ENCODE measurements at regions not wholly inside any gene's neighbourhood (a gene's known extent, or its start where the extent isn't known, plus 50 kb on each side); places are given as distances from the start of the nearest gene placed in this dataset.

DNA sequence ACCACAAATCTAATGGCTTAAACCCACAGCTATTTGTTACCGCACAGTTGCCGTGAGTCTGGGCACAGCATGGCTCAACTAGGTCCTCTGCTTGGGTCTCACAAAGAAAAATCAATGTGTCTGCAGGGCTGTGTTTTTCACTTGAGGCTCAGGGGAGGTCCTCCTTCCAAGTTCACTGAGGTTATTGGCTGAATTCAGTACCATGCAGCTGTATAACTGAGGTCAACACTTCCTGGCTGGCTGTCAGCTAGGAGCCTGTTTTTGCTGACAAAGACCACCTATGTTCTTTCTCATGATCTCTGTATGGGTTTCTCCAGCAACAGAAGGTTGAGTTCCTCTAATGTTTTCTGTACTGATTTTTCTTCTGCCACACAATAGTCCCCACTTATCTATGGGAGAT lies 736.7 kb upstream of the PRKX start:
- DNase-seq: no peak

DNA sequence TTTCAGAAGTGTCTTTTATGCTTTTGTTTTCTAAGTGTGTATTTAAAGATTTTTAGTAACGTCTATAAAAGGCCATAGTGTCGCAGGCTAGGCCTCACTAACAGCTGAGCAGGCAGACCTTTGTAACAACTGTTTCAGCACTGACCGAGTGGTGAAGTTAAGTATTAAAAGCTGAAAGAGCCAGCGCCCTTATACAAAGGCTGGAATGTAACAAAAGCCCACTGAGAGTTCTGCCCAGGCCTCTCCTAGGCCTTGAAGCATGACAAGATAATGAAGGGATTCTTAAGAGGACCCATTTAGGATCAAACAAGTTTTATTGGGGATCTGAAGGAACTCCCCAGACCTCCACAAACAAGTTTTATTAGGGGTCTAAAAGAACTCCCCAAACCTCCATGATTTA lies 722.5 kb upstream of the PRKX start:
- no peak for DNase-seq

DNA sequence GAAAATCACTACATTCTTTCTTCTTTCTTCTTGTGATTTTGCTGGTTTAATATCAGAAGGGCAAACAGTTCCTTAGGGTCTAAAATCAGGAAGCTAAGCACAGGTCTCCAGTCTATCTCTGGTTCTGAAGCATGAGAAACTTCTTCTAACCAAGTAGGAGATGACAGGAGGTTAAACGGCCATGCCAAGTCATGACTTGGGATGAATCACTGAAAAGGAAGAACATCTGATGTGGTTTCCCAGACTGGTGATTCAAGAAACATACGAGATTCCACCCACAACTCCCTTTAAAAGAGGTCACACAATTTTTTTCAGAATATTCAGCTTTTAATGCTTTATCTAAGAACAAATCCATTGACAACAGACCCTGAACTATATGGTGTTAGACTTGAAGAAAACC lies 684.0 kb upstream of the PRKX start:
- DNase-seq: no peak

DNA sequence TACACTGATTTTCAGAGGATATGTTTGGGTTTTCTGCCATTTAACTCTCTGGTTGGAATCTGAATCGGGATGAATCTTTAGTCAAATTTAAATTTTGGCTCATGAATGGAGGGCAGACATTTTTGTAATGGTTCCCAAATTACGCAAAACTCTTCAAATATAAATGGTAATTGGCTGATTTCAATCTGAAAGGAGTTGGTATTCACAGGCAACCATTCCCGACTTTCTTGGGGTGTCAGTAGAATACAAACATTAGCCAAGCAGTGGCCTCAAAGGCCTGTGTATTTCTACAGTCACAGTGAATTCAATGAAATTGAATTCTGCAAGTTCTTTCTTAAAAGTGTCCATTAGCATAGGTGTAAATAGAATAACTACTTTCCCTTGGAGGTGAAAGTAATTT lies 668.8 kb upstream of the PRKX start:
- DNase-seq: no peak

DNA sequence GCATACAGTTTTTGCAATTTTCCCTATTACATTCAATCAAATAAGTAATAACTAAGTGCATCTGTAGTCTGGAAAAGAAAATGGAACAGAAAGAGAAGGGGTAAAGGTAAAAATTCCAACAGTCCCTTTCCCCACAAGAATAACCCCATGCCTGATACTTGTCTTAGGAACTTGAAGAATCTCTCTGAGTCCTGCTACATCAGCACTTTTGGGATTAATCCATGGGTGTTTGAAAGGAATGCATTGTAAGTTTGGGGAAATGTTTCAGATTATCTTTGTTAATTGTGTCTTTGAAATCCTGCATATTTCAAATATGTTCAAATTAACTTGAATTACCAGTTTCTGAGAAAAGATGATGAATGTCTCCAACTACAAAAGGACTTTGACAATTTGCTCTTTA lies 667.3 kb upstream of the PRKX start:
- DNase-seq: no peak

DNA sequence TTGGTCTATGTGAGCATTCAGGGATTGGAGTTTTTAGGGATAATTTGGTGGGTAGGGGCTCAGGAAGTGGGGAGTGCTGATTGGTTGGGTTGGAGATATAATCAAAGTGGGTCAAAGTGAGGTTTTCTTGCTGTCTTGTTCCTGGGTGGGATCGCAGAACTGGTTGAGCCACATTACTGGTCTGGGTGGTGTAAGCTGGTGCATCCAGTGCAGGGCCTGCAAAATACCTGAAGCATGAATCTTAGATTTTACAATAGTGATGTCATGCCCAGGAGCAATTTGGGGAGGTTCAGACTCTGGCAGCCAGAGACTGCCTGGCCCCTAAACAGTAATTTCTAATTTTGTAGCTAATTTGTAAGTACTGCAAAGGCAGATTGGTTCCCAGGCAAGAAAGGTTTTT lies 665.6 kb upstream of the PRKX start:
- DNase-seq: no peak

DNA sequence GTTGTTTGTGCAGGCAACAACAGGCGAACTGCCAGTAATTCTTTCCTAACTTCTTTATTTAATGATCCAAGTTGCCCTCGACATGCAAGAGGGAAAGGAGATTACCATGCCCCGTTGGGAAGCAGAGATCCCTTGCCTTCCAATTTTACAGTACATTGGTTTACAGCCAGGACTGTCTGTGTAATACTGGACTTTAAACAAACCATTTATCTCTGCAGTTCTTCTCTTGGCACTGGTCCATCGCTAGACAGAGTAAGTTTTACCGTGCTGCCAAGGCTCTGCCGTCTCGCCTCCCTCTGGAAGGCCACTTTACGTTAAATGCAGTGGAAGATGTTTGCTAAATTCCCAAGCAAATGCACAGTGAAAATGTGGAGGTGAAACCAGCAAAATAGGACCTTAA lies 660.3 kb upstream of the PRKX start:
- DNase-seq: no peak

DNA sequence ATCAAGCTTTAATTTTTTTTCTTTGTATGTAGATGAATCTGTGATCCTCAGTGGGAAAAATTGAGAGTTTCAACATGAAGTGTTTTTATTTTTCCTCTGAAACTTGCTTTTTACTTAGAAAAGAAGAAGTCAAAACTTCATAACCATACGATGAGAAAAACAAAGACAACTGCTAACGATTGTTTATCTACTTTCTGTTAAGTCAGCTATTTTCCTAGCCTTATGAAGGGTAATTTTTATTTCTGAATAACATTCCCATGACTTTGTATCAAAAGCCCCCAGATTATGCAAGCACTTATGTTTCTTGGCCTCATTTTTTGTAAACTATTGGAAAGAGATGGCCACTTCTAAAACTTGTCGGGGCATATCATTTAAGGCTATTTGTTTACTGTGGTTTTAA lies 645.1 kb upstream of the PRKX start:
- DNase-seq: no peak

DNA sequence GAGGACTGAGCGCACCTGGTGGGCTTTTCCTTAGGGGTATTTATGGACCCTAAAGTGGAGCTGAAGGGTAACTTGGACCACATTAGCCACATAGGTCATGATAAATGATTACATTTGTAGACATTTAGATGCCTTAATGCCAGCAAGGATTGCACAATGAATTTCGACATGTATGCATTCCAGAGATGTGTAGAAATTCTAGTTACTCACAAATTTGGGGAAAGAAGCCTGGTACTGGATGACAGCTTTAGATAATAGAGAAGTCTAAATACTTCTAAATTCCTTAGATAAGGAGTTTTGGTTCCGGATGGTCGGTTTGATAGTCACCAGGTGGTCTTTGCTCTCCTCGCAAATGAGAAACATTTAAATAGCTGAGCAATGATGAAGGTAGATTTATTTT lies 609.5 kb upstream of the PRKX start:
- no peak for DNase-seq

DNA sequence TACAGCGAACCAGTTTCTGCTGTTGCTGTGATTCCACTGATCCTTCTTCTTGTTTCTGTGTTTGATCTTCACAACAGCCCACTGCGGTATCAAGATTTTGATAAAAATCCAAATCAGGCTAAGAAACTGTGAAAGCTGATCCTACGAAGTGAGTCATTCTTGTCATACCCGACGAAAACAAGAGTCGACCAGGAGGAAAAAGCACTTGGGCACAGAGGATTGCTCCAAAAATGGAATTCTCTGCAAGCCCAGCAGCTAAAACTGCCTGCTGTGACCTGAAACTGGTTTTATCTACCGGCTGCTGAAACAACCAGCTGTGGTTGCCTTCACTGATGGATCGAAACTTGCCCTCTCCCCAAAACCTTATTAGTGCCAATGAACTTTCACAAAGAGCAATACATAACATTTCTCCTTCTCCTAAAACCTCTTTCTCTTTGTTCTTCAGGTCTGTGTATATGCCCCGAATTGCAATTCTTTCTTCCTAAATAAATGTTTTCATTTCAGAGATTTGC lies 607.0 kb upstream of the PRKX start:
- no peak for DNase-seq

DNA sequence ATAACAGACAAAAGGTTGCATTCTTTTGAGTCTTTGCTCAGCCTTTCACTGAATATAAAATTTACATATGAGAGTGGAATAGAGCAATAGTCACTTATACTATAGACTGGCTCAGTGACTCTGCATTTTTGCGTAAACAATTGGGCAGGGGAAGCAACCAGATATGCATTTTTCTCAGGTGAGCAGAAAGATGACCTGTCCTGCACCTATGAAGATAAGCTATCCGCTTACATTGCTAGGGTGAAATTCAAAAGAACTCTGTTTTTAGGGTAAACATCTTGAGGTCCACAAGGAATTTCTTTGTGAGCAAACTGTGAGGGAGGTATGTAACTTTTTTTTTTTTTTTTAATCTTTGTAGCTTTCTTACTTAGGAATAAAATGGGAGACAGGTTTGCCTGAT lies 602.4 kb upstream of the PRKX start:
- DNase-seq: no peak

DNA sequence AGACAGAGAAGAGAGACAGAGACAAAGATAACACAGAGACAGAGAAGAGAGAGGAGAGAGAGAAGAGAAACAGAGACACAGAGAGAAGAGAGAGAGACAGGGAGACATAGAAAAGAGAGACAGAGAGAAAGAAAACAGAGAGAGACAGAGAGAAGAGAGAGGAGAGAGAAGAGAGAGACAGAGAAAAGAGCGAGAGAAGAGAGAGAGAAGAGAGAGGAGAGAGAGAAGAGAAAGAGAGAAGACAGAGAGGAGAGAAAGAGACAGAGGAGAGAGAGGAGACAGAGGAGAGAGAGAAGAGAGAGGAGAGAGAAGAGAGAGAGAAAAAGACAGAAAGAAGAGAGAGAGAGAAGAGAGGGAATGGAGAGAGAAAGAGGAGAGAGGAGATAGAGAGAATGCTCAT lies 601.1 kb upstream of the PRKX start:
- no peak for DNase-seq

DNA sequence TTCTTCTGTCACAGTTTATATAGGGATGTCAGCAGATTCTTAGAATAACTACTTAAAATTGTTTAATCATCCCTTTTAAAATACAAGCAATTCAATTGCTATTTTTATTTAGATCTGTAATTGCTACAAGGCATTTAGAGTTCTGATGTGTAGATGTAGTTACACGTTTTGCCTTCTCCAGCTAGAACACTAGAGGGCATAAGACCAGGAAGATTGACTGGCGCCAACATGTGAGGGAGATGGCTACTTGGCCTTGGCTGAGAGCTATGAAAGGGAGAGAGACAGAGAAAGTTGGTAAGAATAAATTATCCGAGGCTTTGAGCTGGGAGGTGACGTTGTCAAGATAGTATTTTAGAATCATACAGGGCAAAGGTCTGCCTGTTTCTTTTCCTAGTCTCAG lies 563.7 kb upstream of the PRKX start:
- no peak for DNase-seq

DNA sequence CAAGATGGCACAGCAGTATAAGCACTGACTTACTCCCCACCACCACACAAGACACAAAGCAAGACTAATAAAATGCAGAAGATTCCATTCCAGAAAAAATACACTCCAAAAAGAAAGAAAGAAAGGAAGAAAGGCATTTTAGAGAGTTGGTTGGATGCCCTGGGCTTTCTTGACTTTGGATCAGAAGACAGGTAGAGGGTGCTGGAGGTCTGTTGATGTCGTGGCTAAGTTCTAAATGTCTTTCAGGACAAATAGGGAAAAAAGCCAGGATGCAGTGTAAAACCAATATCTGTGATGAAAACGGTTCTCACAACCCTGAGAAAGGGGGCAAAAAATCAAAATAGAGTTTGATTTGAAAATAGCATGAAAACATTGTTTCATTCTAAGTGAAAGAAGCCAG lies 555.2 kb upstream of the PRKX start:
- no peak for DNase-seq

DNA sequence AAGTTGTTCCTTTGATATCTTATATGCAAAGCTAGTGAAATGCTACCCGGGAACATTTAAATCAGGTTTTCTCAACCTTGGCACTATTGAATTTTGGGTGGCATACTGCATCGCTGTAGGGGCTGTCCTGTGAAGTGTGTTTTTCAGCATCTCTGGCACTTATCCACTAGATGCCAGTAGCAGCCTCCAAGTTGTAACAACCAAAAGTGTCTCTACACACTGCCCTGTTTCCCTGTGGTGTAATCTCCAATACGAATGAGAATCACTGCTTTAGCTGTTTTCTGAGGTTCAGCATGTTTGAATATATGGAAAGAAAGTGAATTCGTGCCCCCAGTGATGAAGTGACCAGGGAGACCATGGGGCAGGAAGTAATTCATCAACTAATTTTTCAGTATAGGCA lies 551.6 kb upstream of the PRKX start:
- DNase-seq: no peak

DNA sequence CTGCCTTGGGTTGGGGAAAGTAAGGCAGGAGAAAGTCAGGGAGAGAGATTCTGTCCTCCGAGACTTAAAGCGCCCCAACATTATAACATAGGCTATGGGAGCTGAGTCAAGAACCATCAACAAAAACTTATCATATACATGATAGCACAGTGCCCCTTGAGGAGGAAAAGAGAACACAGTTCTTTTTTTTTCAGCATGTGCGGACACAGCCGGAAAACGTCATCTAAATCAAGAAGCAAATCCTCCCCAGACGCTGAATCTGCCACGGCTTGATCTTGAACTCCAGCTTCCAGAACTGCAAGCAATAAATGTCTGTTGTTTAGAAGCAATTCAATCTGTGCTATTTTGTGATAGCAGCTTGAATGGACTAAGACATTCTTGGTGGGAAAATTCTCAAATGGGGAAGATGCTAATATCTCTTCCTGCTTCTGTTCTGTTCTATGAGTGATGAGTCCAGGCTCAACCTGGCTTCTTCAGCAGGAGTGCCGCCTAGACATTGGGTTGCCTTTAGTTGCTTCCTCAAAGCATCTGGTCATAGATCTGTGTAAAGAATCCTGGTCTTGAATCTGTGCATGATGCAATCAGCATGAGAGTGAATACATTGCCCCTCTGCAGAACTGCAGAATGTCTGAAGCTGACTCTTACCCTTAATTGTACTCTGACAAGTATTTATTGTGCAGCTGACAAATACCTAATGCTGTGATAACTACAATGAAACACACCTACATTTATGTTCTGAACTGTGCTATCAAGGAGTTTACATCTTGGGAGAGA lies 549.8 kb upstream of the PRKX start:
- DNase-seq: peak; percentile 12

DNA sequence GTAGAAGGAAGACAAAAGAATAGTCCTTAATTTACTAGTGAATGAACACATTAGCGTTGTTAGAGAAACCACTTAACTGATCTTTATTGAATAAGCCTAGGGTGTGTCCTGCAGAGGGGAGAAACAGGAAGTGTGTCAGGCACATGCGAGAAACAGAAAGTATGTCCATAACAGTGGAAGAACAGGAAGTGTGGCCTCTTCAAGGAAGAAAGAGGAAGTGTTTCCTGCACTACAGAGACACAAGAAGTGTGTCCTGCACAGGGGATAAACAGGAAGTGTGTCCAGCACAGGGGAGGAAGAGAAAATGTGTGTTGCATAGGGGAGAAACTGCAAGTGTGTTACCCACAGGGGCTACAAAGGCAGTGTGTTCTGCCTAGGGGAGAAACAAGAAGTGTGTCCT lies 539.6 kb upstream of the PRKX start:
- no peak for DNase-seq

DNA sequence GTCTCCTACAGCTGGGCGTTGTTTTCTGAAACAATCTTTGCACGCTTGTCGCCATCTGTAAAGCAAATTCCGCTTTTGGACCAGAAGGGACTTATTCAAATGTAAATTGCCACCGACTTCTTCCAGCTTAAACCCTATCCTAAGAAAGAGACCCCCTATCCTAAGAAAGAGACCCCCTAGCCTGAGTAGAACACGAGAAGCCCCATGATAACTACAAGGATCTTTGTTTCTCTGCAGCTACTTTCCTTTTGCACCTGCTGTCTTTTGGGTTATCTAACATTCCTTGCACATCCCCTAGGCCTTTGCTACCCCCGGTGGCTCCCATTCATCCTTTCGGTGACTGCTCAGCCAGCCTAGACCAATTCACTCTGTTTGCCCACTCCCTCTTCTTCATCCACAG lies 536.0 kb upstream of the PRKX start:
- DNase-seq: no peak

DNA sequence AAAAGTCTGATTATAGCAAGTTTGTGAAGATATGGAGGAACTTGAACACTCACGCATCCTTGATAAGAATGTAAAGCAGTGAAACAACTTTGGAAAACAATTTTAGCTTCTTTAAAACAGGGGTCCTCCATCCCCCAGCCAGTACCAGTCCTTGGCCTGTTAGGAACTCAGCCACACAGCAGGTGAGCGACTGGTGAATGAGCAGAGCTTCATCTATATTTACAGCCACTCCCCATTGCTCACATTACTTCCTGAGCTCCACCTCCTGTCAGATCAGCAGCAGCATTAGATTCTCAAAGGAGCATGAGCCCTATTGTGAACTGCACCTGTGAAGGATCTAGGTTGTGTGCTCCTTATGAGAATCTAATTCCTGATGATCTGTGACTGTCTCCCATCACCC lies 530.3 kb upstream of the PRKX start:
- DNase-seq: no peak

DNA sequence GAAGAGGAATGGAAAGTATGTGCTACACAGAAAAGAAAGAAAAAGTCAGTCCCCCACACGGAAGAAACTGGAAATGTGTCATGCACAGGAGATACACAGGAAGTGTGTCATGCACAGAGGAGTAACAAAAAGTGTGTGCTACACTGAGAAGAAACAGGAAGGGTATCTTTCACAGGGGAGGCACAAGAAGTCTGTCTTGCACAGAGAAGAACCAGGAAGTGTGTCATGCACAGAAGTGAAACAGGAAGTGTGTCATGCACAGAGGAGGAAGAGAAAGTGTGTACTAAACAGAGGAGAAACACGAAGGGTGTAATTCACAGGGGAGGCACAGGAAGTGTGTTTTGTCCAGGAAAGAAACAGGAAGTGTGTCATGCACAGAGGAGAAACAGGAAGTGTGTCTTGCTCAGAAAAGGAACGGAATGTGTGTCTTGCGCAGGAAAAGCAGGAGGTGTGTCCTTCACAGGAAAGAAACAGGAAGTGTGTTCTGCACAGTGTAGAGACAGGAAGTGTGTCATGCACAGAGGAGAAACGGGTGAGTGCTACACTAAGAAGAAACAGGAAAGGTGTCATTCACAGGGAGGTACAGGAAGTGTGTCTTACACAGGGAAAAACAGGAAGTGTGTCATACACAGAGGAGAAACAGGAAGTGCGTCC lies 527.2 kb upstream of the PRKX start:
- no peak for DNase-seq

DNA sequence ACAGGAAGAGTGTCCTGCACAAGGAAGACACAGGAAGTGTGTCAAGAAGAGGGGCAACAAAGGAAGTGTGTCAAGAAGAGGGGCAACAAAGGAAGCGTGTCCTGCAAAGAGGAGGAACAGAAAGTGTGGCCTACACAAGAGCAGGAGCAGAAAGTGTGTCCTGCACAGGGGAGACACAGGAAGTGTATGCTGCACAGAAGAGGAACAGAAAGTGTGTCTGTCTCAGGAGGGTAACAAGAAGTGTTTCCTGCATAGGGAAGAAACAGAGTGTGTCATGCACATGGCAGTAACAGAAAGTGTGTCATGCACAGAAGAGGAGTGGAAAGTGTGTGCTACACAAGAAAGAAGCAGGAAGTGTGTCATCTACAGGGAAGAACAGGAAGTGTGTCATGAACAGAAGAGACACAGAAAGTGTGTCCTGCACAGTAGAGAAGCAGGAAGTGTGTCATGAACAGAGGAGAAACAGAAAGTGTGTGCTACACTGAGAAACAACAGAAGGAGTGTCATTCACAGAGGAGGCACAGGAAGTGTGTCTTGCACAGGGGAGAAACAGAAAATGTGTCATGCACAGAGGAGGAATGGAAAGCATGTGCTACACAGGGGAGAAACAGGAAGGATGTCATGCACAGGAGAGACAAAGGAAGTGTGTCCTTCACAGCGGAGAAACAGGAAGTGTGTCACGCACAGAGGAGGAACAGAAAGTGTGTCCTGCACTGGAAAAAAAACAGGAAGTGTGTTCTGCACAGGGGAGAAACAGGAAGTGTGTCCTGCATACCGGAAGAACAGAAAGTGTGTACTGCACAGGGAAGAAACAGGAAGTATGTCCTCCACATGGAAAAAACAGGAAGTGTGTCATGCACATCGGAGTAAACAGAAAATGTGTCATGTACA lies 526.4 kb upstream of the PRKX start:
- DNase-seq: no peak

DNA sequence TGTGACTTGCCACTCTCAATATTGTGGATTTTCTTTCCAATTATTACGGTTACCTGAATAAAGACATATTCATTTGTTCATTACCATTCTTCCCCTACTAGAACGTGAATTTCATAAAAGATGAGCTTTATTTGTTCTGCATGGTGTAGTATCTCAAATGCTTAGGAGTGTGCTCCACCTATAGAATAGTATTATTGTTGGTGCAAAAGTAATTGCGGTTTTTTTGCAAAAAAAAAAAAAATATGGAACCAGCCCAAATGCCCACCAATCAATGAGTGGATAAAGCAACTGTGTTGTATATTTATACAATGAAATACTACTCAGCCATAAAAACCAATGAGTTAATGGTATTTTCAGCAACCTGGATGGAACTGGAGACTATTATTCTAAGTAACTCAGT lies 525.5 kb upstream of the PRKX start:
- DNase-seq: no peak

DNA sequence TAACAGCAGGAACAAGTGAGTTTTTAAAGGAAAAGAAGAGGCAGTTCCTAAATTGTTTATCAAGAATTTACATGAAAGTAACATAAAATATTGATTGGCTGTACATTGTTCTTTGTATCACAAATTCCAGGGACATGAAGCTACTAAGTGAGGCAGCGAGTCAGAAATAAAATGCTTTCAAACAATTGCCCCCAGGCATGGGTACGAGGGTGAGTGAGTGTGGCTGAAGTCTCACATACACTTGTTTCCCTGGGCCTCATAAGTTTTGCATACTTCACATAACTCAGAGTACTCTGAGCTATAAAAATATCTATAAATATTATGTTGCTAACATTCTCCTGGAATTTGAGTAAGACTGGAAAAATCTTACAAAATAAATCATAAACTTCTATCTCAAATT lies 511.6 kb upstream of the PRKX start:
- DNase-seq: no peak

DNA sequence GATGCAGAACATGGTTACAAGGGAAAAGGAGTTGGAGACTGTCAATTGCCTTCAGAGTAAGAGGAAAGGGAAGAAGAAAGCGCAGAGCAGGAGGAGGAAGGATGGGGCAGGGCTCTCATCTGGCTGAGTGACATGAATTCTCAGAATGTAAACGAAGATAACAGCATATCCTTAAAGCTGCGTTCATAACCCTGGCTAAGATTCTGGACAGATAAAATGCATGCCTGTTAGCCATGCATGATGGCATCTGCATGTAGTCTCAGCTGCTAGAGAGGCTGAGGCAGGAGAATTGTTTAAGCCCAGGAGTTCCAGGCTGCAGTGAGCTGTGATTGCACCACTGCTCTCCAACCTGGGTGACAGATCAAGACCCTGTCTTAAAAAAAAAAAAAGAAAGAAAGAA lies 493.5 kb upstream of the PRKX start:
- DNase-seq: no peak
